Chondrocyte (in vitro differentiated cells): ENCODE measurements at regions not wholly inside any gene's neighbourhood (a gene's known extent, or its start where the extent isn't known, plus 50 kb on each side); places are given as distances from the start of the nearest gene placed in this dataset.
A peak's percentile ranks its signal among the peaks of the same experiment; 100 is the strongest.

Source experiments
- DNase-seq: peaks from one replicate; pipeline ENCODE4 v3.0.0; 2021; ENCODE audit warnings: mixed read lengths, low spot score
- H3K27ac Mint-ChIP-seq: one replicate; pipeline ENCODE4 v1.8.0; 2021; ENCODE audit warnings: mild to moderate bottlenecking, moderate library complexity, mixed read lengths; ENCODE audit not compliant: unreplicated experiment
- H3K27me3 Mint-ChIP-seq: 2 replicates; pipeline ENCODE4 v1.8.0; 2021; ENCODE audit warnings: low read depth, mixed read lengths
- H3K36me3 Mint-ChIP-seq: 2 replicates; pipeline ENCODE4 v1.8.0; 2021; ENCODE audit warnings: low read depth, mixed read lengths
- H3K4me1 Mint-ChIP-seq: 2 replicates; pipeline ENCODE4 v1.8.0; 2021; ENCODE audit warnings: low read depth, mild to moderate bottlenecking, mixed read lengths
- H3K4me3 Mint-ChIP-seq: one replicate; pipeline ENCODE4 v1.8.0; 2021; ENCODE audit warnings: mild to moderate bottlenecking, moderate library complexity, mixed read lengths; ENCODE audit not compliant: unreplicated experiment
- H3K9me3 Mint-ChIP-seq: 2 replicates; pipeline ENCODE4 v1.8.0; 2021; ENCODE audit warnings: low read depth, mixed read lengths
- CTCF ChIP-seq: fragments of 200-600 bp; sonication (generic); IDR thresholded peaks from 2 replicates; pipeline ENCODE4 v1.5.0; 2021; ENCODE audit warnings: antibody characterized with exemption, mild to moderate bottlenecking, moderate library complexity

- DNase-seq = no peak
- Mint-ChIP-seq H3K9me3 (peaks cover 2% of the 10 kb centered on the region), H3K4me3 (no peak overlapping the region), H3K27me3 (peaks cover 24% of the 10 kb centered on the region), H3K4me1 (no peaks in the 10 kb centered on the region), H3K27ac (no peak overlapping the region), H3K36me3 (no peaks in the 10 kb centered on the region)
- no peak for TF ChIP-seq CTCF
Observed at GRCh38 chr4:8746523-8747466, 124.8 kb downstream of the HMX1 start.

GRCh38 chr4:8745826-8746225, 125.8 kb downstream of the HMX1 start:
- H3K4me3 Mint-ChIP-seq = no peak overlapping the region
- H3K36me3 Mint-ChIP-seq = no peaks in the 10 kb centered on the region
- H3K27ac Mint-ChIP-seq = no peak overlapping the region
- no peak for TF ChIP-seq CTCF
- peaks cover 18% of the 10 kb centered on the region for H3K27me3 Mint-ChIP-seq
- peaks cover 2% of the 10 kb centered on the region for H3K9me3 Mint-ChIP-seq
- DNase-seq = peak; percentile 46
- H3K4me1 Mint-ChIP-seq = no peaks in the 10 kb centered on the region

- Mint-ChIP-seq H3K4me3 (no peak overlapping the region), H3K4me1 (no peaks in the 10 kb centered on the region), H3K36me3 (no peaks in the 10 kb centered on the region), H3K27me3 (peaks cover 14% of the 10 kb centered on the region), H3K9me3 (peaks cover 2% of the 10 kb centered on the region), H3K27ac (no peak overlapping the region)
- no peak for TF ChIP-seq CTCF
- peak; percentile 69 for DNase-seq
Observed at GRCh38 chr4:8745005-8745790, 126.4 kb downstream of the HMX1 start.

- H3K9me3 Mint-ChIP-seq = peaks cover 2% of the 10 kb centered on the region
- no peaks in the 10 kb centered on the region for H3K36me3 Mint-ChIP-seq
- H3K4me1 Mint-ChIP-seq = no peaks in the 10 kb centered on the region
- no peak overlapping the region for H3K27ac Mint-ChIP-seq
- no peak for TF ChIP-seq CTCF
- peak; percentile 81 for DNase-seq
- no peak overlapping the region for H3K4me3 Mint-ChIP-seq
- peaks cover 7% of the 10 kb centered on the region for H3K27me3 Mint-ChIP-seq
Observed at GRCh38 chr4:8744083-8744805, 127.4 kb downstream of the HMX1 start.

- TF ChIP-seq CTCF = no peak
- Mint-ChIP-seq H3K27ac (no peak overlapping the region), H3K36me3 (no peaks in the 10 kb centered on the region), H3K4me3 (no peak overlapping the region), H3K9me3 (peaks cover 2% of the 10 kb centered on the region), H3K4me1 (no peaks in the 10 kb centered on the region), H3K27me3 (peaks cover 5% of the 10 kb centered on the region)
- DNase-seq = peak; percentile 64
Observed at GRCh38 chr4:8742546-8742945, 129.1 kb downstream of the HMX1 start.
